Putamen (tissue), 1 donor: ENCODE measurements at regions not wholly inside any gene's neighbourhood (a gene's known extent, or its start where the extent isn't known, plus 50 kb on each side); places are given as distances from the start of the nearest gene placed in this dataset.
"Not testable (repeated sequence)": the region's sequence is repeated elsewhere in the genome, so short reads cannot be mapped to it uniquely, and the experiment has no call there.

Experiments used
- DNase-seq: peaks from one replicate; pipeline ENCODE4 v3.0.0-alpha.2; 2016; ENCODE audit warnings: low spot score

DNA sequence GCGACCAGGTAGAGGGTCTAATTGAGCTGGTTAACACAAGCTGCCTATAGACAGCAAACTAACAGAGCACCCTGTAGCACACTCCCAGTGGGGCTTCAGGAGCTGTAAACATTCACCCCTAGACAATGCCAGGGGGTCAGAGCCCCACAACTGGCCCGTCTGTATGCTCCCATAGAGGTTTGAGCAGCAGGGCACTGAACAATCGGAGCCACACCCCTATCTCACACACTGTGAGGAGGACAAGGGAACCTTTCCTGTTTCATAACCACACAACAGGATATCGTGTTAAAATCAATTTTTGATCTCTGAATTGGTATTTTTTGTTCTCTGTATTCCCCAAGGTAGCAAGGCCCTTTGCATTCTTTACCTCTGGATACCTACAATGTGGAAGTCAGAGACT is 266.1 kb downstream of the SPRY2 start:
- DNase-seq = no peak

DNA sequence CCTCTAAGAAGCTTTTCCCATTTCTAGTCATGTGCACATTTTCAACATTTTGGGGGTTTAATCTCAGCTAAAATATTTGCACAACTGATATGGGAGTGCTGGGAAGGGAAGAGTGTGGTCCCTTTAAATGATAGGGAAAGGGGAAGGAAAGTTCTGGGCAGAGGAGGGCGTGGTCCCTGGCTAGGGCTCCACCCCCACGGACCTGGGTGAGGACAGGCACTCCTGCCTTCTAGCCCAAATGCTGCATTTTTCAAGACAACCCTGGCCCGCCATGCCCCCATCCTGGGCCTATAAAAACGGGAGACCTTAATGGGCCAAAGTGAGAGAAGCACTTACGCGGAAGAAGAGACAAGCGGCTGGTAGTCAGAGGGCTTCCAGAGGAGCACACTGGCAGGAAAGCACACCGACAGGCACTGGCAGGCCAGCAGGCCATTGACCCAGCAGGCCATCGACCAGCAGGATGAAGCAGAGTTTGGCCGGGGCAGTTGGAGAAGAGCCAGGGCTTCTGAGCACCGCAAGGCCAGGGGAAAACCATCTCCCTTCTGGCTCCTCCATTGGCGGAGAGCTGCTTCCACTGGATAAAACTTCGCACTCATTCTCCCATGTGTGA is 266.7 kb downstream of the SPRY2 start:
- DNase-seq = no peak

DNA sequence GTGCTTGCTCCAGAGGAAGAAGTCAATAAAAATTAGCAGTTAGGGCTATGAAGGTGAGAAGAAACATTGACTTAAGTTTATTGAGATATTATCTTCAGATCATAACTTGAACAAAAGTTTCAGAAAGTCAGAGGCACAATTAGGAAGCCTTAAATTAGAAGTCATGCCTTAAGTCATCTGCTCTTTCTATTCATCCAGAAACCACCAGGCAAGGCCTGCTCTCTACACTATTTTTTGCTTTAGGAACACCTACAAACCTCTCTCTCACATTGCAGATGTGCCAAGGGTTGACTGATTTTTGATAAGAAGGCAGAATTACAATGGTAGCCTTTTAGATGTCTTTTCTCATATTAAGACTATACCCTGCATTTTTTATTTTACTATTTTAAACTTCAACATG is 268.7 kb downstream of the SPRY2 start:
- no peak for DNase-seq

DNA sequence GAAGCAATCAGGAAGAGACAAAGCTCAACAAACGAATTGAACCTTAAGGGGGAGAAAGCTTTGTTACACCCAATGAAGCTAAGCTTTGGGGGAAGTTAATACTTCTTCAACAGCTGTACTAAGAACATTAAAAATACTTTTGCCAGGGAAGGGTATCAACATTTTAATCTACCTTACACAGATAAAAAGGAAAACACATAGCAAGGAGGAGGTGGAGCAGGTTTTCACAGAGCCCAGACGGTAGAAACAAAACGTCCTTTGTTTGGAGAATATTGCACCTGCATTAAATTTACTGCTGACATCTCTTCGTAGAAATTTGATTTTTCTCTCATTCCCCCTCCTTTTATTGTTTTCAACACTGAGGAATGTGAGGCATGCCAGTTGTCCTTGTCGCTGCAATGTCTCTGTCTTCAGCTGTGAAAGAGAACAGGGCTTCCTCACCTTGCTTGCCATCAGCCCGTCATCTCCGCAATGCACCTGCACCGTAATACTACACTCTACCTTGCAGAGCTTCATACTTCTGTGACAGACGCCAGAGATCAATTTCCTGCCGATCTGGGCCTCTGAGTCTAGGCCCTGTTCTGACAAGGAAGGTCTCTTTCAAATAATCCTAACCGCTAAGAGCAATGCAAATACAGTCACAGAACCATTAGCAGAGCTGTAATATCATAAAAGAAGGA is 270.8 kb downstream of the SPRY2 start:
- DNase-seq = no peak

DNA sequence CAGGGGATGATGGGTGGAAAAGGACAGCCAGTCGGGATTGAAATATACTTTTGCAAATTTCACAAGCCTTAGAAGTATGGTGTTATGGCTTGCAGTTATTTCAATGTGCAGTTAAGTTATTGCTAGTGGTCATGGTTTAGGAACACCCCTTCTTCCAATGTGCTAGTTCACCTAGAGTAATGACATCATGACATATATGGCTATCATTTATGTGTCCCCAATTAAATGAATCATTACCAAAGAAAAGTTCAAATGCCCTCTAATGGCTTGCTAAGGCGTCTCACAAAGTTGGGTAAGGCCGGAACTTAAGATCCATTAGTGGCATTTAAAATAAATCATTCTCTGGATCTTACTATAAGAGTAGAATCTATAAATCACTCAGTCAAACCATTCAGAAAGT is 271.6 kb downstream of the SPRY2 start:
- no peak for DNase-seq

DNA sequence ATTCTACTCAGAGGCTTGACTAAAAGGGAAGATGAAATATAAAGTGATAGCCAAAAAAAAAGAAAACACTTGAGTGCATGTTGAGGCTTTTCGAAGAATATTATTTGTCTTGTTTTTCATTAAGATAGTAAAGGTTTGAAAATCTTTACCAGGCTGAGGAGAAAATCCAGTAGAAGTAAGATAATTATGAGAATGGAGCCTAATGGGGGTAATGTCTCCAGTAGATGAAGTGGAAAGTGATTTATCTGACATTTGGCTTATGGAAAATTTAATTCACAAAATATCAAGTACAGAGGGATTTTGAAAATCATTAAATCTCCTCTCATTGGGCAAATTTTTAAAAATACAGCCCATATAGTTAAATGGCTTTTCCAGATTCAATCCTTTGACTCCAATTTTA is 274.9 kb downstream of the SPRY2 start:
- DNase-seq = no peak

DNA sequence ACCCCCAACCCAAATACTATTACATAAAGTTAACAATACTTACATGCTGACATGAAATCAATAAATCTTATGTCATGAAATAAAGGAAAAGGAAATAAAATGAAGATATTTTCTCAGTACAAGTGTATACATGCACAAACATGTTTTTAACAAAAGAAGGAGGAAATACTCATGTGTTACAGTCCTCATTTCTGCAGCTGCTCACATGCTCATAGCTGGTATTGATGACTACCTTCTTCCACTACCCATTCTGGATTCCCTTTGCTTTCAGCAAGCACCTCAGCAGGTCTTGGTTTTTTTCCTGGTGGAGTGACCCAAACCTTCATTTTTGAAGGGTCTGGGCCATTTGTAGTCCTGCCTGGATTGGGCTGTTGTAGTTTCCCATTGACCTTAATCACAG is 278.5 kb downstream of the SPRY2 start:
- not testable (repeated sequence) for DNase-seq

DNA sequence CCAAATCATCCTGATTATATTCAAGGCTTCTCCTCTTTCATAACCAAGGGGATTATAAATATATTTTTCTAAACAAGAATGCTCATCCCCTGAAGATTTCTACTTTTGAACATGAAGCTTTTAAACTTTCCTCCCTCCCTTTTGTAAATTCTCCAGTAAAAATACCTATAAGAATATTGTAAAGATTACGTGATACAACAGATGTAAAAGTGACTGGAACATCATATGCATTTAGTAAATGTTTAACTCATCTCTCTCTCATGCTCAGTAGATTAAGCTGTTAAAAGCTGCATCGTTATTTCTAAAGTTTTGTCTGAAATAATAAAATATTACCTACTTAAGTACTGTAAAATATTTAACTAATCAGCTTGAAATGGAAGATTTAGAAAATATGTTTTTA is 281.1 kb downstream of the SPRY2 start:
- no peak for DNase-seq

DNA sequence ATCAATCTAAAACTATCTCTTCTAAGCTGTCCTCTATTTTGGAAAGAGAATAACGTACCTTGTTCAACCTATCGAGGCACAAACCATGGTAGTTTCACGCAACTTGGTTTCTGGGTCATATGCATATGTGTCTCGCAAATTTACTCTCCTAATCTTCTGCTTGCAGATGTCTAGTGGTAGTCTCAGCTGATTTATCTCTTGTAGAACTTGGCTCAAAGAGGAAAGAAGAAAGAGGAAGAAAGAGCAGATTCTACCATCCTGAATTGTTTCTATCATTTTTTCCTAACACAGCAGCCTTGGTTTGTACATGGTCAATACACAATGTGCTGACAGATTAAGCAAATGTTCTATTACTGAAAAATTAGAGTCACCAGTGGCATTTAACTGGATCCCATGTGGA is 282.3 kb downstream of the SPRY2 start:
- DNase-seq = no peak

DNA sequence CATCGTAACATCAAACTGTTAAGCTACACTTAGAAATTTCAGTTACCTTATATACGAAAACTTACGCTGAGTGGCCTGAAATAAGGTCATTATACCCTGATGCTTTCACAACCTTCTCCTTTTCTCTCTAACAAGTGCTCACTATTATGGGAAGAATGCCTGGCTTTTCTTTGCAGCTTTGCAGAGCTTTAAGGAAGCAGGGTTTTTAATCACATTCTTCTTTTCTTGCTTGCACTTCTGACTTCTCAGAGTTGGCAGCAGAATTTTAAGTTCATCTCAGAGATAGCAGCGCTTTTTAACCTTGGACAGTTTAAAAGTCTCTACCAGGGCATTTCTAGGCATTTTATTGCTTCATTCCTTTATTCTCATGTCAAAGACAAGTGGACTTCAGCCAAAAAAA is 285.1 kb downstream of the SPRY2 start:
- peak; percentile 63 for DNase-seq

DNA sequence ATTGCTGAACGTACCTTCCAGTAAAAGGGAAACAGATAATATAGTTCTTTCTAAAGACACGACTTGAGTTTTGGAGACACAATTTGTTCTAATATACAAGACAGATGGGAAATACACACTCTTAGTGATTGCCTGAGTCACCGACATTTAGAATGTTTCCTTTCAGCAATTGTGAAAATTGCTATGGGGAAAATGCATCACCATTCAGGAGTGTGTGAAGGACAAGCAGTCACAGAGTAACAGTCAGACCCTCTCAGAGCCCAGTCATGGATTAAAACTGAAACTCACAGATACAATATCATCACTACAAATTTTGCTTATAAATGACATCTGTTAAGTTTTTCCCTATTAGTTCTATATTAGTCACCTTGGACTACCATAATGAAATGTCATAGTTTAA is 286.1 kb downstream of the SPRY2 start:
- no peak for DNase-seq

DNA sequence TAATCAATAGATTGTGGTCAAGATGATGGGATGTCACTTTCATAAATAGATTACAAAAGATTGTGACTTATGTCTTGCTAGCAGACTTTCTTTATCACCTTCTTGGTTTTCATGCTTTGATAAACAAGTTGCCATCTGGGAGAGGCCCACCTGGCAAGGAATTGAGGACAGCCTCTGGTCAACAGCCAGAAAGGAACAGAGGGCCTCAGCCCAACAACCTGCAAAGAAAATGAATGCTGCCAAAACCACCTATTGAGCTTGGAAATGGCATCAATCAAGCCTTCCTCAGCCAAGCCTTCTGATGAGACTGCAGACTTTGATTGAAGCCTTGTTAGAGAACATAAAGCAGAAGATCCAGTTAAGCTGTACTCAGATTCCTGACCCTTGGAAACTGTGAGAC is 288.6 kb downstream of the SPRY2 start:
- no peak for DNase-seq

DNA sequence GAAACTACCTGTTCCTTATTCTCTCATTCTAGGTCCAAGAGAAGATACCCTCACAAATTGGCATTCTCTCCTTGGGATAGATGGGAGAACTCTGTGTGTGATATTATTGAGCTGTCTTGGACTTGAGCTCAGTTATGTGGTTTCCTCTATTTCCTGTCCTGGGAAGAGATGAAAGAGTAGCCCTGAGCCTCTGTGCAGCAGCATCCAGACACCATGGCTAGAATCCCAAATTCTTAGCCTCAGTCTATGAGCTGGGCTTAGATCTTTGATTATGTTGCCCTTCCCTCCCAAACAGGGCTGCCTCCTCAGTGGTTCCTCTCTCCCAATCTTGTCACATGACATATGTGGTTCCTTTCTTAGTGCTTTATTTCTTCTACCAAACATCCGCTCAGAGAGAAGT is 290.7 kb downstream of the SPRY2 start:
- DNase-seq = no peak

DNA sequence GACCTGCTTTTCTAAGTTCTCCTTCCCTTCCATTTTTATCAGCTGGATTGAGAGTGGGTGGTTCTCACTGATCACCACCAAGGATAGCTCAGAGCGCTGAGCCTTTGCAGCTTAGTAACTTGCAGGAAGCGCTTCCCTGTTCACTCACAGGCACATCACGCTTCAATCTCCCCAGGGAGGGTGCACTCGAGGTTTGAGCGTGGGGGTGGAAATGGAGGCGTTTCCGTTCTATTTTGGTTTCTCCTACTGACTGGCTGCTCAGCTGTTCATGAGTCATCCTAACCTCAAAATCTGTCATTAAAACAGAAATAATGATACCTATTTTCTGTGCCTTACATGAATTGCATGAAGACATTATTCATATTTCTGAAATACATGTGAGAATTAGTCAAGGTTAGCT is 292.1 kb downstream of the SPRY2 start:
- DNase-seq = peak; percentile 92

DNA sequence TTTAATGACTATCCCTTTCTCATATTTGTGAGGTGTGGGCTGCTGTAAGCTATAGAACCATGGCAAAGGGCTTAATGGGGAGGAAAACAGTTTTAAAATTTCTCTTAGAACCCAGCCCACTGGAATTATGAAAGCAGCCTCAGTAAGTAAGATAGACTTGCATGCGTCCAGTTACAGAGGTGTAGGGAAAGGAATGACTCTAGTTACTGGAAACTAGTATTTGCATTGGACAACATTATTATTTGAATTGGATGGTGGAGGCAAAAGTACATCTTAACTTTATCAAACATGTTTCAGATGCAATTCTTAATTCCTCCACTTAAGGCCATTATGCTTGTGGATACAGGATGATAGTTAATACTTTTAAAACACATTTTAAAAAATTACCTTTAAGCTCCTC is 292.9 kb downstream of the SPRY2 start:
- DNase-seq = no peak

DNA sequence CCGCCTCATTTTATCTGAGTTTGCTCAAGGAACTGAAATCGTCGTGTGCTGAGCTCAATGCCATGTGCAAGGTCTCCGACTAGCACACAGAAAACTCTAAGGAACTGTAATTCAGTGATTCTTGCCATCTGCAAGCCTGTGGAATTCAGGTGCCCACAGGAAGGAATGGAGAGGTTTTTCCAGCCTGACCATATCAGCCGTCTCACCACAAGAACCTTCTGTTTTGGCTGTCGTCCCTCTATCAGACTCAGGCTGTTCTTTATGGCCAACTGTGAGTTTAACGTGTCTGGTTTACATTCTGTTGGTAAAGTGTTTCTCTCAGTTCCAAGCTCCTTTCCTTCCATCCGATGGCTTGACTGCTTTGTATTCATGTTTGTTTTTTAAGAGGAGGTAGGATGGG is 293.5 kb downstream of the SPRY2 start:
- DNase-seq = no peak

DNA sequence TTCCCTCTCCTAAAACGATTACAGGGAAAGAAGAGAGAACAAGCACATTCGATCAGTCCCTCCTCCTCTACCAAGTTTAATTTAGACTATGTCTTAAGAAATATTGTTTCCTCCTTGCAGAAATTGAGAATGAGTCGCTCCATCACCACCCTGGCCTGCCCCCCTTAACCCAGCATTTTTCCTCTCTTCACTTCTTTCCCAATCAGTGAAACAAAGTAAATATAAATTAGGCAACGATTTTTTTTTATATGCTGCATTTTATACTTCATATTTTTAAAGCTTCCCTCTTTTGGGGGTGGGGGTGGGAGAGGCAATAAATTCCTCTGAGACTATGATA is 300.0 kb downstream of the SPRY2 start:
- DNase-seq = no peak

DNA sequence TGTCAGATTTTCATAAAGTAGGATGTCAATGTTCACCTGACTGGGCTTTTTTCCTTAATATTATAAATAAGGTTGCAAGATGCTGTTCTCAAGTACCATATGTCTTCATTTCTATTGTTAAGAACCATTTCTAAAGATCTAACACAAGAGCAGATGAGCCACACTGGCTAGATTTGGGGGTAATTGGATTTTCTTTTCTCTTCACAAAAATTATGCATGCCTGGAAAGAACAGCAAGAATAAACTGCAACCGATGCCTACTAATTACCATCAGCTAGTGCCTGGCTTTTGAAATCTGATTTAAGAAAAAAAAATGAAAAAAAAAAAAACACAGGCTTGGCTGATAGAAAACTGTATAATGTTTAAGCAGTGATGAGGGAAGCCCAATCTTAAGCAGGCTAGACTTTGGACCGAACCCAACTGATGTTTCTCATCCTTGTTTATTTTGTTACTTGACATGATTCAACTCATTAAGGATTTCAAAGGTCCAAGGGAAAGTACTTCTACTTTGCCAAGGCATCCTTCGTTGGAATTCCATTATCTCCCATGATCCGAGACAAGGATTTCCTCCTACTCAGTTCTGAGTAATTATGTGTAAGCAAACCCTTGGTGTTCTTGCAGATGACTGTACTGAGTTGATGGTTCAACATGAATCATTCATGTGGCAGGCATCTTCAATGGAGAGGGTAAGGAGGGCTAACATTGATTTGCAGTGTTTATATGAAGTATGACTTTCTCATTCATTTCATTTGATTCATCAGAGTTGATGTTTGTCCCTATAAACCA is 300.5 kb downstream of the SPRY2 start:
- DNase-seq = no peak

DNA sequence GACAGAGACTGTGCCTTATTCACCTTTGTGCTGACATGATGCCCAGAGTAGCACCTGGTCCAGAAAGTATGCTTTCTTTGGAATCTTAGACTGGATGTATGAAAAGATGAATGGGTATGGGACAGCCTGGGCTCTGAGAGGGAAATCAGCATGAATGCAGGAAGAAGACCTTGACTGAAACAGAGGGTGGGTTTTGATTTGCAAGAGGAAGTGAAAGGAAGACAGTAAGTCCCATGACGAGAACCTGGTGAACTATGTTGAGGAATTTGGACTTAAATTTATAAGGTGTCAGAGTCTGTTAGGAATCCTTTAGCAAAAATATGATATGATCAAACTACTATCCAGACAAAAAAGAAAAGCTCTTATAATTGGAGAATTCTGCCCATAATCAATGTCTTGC is 301.9 kb downstream of the SPRY2 start:
- DNase-seq = no peak

DNA sequence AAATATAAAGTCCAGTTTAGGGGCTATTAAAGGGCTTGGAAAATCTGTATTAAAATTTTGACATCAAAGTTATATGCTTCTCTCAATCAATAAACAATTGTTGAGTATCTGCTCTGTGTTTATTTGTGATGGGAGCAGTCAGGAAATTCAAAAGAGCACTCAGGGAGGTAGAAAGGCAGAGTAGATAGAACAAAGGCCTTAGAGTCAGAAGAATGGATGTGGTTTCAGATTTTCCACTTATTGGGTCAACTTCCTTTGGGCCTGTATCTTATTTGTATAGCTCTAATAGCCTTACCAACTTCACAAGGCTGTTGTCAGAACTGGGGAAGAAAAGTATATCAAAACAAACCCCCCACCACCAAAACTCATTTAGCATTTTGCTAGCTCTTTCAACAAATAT is 302.6 kb downstream of the SPRY2 start:
- no peak for DNase-seq

DNA sequence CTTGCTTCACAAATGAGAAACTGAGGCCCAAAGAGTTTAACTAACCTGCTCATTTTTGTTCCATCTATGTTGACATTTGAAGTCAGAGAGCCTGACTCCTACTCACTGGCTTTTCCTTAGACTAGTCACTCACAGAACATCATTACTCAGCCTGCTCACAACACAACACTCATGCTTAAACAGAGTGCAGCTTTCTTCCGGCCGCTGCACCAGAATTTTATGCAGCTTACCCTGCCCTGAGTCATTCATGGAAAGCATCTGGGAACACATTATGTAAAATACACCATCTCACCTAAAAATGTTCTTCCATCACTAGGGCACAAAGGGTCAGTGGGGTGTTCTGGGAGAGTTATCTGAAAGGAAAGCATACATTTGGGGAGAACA is 303.4 kb downstream of the SPRY2 start:
- DNase-seq = no peak

DNA sequence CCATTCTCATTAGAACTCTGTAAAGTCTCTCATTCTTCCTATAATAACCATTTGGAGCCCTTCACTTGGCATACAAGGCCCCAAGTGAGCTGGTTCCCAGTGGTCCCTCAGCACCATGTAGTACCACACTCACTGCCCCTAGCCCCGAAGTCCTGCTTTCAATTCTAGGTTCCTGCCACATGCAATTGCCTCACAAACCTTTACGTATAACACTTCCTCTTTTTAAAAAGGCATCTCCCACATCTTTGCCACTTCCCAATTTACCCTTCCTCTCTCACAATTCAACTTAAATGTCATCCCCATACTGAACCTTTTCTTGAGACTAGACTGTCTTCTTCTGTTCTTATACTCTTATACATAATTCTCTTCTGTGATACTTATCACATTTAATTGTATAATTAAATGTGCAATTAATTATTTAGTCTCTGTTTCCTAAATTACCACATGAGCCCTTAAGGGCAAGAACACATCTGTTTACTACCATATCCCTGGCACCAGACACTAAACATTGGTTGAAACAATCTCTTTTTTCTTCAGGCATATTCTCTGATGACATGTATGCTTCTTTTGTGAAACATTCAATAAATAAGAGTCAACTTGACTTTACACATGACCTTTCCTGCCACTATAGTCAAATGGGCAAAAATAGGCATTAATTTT is 304.0 kb downstream of the SPRY2 start:
- no peak for DNase-seq

DNA sequence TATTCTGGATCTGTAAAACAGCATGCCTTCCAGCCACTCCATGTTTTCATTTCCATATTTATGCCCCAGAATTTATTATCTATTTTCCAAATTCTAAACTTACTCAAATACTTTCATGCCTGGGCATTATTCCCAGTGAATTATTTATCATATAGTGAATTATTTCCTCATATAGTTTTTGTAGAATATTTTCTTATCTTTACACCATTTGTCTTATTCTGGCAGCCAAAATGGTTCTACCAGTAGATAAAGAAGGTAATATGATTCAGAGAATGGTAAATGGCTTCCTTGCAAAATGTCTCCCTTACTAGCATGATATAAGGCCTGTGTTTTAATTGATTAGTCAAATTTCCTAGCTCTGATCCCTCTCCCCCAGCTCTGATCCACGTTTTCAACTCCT is 305.8 kb downstream of the SPRY2 start:
- no peak for DNase-seq
